Liver (tissue), 8 donors: ENCODE measurements at regions not wholly inside any gene's neighbourhood (a gene's known extent, or its start where the extent isn't known, plus 50 kb on each side); places are given as distances from the start of the nearest gene placed in this dataset.

Experiments
- DNase-seq: peaks from one replicate; pipeline ENCODE4 v3.0.0-alpha.2; 2017; ENCODE audit warnings: low spot score
- H3K27ac ChIP-seq, 2 donors: one replicate each; pipeline ENCODE4 v1.7.0; 2013; ENCODE audit warnings: inconsistent platforms in 2 of 2, low read length in 2 of 2, control low read depth in 1 of 2, low read depth in 1 of 2, mild to moderate bottlenecking in 1 of 2
- H3K27me3 ChIP-seq, 4 donors: one replicate each; pipeline versions ENCODE4 v1.6.1 to v1.7.0; 2013; ENCODE audit warnings: low read length in 3 of 4, inconsistent platforms in 1 of 4, mild to moderate bottlenecking in 1 of 4, moderate library complexity in 1 of 4; ENCODE audit not compliant: control insufficient read depth in 4 of 4, insufficient read depth in 4 of 4
- H3K36me3 ChIP-seq, 4 donors: one replicate each; pipeline versions ENCODE4 v1.6.1 to v1.7.0; 2013; ENCODE audit warnings: low read length in 3 of 4, mild to moderate bottlenecking in 3 of 4, low read depth in 1 of 4, moderate library complexity in 1 of 4; ENCODE audit not compliant: control insufficient read depth in 4 of 4, insufficient read depth in 3 of 4
- H3K4me1 ChIP-seq, 4 donors: one replicate each; pipeline versions ENCODE4 v1.6.1 to v1.7.0; 2013; ENCODE audit warnings: low read length in 3 of 4, mild to moderate bottlenecking in 3 of 4, moderate library complexity in 1 of 4; ENCODE audit not compliant: control insufficient read depth in 4 of 4, insufficient read depth in 4 of 4
- H3K4me3 ChIP-seq, 3 donors: one replicate each; pipeline versions ENCODE4 v1.6.1 to v1.7.0; 2013; ENCODE audit warnings: low read length in 3 of 3, control low read depth in 1 of 3, low read depth in 1 of 3, mild to moderate bottlenecking in 1 of 3
- H3K9ac ChIP-seq, 2 donors: one replicate each; pipeline ENCODE4 v1.7.0; 2013; ENCODE audit warnings: low read length in 2 of 2, mild to moderate bottlenecking in 2 of 2, moderate library complexity in 2 of 2, control low read depth in 1 of 2, low read depth in 1 of 2
- H3K9me3 ChIP-seq, 4 donors: one replicate each; pipeline versions ENCODE4 v1.6.1 to v1.7.0; 2013; ENCODE audit warnings: low read length in 3 of 4; ENCODE audit not compliant: control insufficient read depth in 4 of 4
- ATF3 ChIP-seq: IDR thresholded peaks from 2 replicates; pipeline ENCODE4 v1.6.1; 2016; ENCODE audit warnings: antibody characterized with exemption
- CTCF ChIP-seq: fragments of 150-350 bp; IDR thresholded peaks from 2 replicates; pipeline ENCODE4 v1.5.1; 2017; ENCODE audit warnings: improper control_type of control experiment, low read depth, low read length; ENCODE audit not compliant: missing input control
- EGR1 ChIP-seq, 2 donors: IDR thresholded peaks; 2 replicates each; pipeline ENCODE4 v1.6.1; 2016 to 2018; ENCODE audit warnings: antibody characterized with exemption in 2 of 2, low read depth in 2 of 2
- FOXA1 ChIP-seq: IDR thresholded peaks from 2 replicates; pipeline ENCODE4 v1.6.1; 2016; ENCODE audit warnings: antibody characterized with exemption
- HNF4G ChIP-seq: IDR thresholded peaks from 2 replicates; pipeline ENCODE4 v1.6.1; 2016; ENCODE audit warnings: antibody characterized with exemption
- JUND ChIP-seq, 2 donors: IDR thresholded peaks; 2 replicates each; pipeline ENCODE4 v1.6.1; 2016; ENCODE audit warnings: antibody characterized with exemption in 2 of 2
- MAX ChIP-seq: IDR thresholded peaks from 2 replicates; pipeline ENCODE4 v1.6.1; 2016; ENCODE audit warnings: antibody characterized with exemption
- NR2F2 ChIP-seq: IDR thresholded peaks from 2 replicates; pipeline ENCODE4 v1.6.1; 2016; ENCODE audit warnings: antibody characterized with exemption
- RAD21 ChIP-seq, 2 donors: IDR thresholded peaks; 2 replicates each; pipeline ENCODE4 v1.6.1; 2016; ENCODE audit warnings: antibody characterized with exemption in 2 of 2, mild to moderate bottlenecking in 2 of 2
- RXRA ChIP-seq, 2 donors: IDR thresholded peaks; 2 replicates each; pipeline ENCODE4 v1.6.1; 2017 to 2018; ENCODE audit warnings: antibody characterized with exemption in 2 of 2, mild to moderate bottlenecking in 1 of 2
- TAF1 ChIP-seq: conservative IDR thresholded peaks from 2 replicates; pipeline ENCODE4 v1.6.1; 2016; ENCODE audit warnings: antibody characterized with exemption, mild to moderate bottlenecking
- YY1 ChIP-seq: IDR thresholded peaks from 2 replicates; pipeline ENCODE4 v1.6.1; 2016; ENCODE audit warnings: antibody characterized with exemption, mild to moderate bottlenecking
- WGBS: extraction: QIAGEN DNeasy Blood & Tissue Kit; methylation state at CpG from one replicate; pipeline ENCODE4 v1.1.7; 2013; 5-methylcytosine and 5-hydroxymethylcytosine counted together
- TF ChIP-seq, protein P1 (sequence below): IDR thresholded peaks from 2 replicates; pipeline ENCODE4 v1.6.1; 2016; ENCODE audit warnings: antibody characterized with exemption
- donor health status: healthy.
- donor health status: healthy.
- donor health status: healthy.
- donor health status: healthy.
- donor health status: healthy.

DNA sequence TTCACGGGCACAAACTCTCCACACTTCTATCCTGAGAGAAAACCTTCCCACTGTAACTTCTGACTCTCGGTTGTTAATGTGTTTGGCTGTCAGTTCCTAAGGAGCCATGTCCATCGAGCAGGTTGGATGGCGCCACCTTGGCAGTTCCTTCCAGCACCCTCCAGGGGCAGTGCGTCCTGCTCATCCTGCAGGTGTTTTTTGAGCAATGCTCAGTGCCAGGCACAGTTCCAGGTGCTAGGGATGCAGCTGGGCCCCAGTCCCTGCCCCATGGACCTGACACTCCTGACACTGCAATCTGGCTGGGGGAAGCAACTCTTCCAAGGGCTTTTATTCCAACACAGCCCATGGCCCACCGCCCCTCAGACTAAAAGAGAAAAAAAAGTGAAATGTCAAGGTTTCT lies 376.4 kb downstream of the PREX1 start:
- WGBS = 80% methylated on average over 6 of the region's 6 CpGs
- no peak for DNase-seq
- peaks cover 0 to 2% (median 0%) of the 10 kb centered on the region in 4 donors for H3K27me3 ChIP-seq

GRCh38 chr20:48448666-48449600 lies 378.9 kb downstream of the PREX1 start:
- Histone ChIP-seq H3K36me3 (no peaks in the 10 kb centered on the region), H3K4me1 (no peaks in the 10 kb centered on the region), H3K27ac (no peak overlapping the region), H3K9me3 (peaks cover 3 to 8% (median 5%) of the 10 kb centered on the region in 4 donors), H3K27me3 (peaks cover 0 to 2% (median 0%) of the 10 kb centered on the region in 4 donors), H3K9ac (no peak overlapping the region), H3K4me3 (no peak overlapping the region)
- WGBS = 62% methylated on average over 10 of the region's 10 CpGs
- DNase-seq = no peak
- TF ChIP-seq RAD21 (IDR thresholded peaks at IDR 0.05) (no peak), HNF4G (no peak)

More for the DNA sequence above, 376.4 kb downstream of the PREX1 start:
- TF ChIP-seq FOXA1 (no peak), CTCF (no peak), RXRA (IDR thresholded peaks at IDR 0.05) (no peak)
- Histone ChIP-seq H3K9me3 (peaks cover 0 to 2% (median 0%) of the 10 kb centered on the region in 4 donors), H3K27ac (no peak overlapping the region), H3K9ac (no peak overlapping the region), H3K4me3 (no peak overlapping the region), H3K36me3 (no peaks in the 10 kb centered on the region), H3K4me1 (no peaks in the 10 kb centered on the region)

GRCh38 chr20:48447456-48447855 lies 380.3 kb downstream of the PREX1 start:
- peaks cover 0 to 2% (median 0%) of the 10 kb centered on the region in 4 donors for H3K27me3 ChIP-seq
- no peak for DNase-seq
- no peak for TF ChIP-seq EGR1 (IDR thresholded peaks at IDR 0.05; ENCODE audit: low read depth in 2 of 2)
- H3K27ac ChIP-seq = no peak overlapping the region
- WGBS = 79% methylated on average over 4 of the region's 4 CpGs
- H3K36me3 ChIP-seq = no peaks in the 10 kb centered on the region
- H3K4me1 ChIP-seq = no peaks in the 10 kb centered on the region
- H3K4me3 ChIP-seq = no peak overlapping the region
- H3K9ac ChIP-seq = no peak overlapping the region
- peaks cover 3 to 14% (median 6%) of the 10 kb centered on the region in 4 donors for H3K9me3 ChIP-seq

GRCh38 chr20:48445827-48446226 lies 382.0 kb downstream of the PREX1 start:
- H3K4me1 ChIP-seq = no peaks in the 10 kb centered on the region
- peaks cover 0 to 1% (median 0%) of the 10 kb centered on the region in 4 donors for H3K27me3 ChIP-seq
- H3K36me3 ChIP-seq = no peaks in the 10 kb centered on the region
- H3K9me3 ChIP-seq = peaks cover 3 to 14% (median 6%) of the 10 kb centered on the region in 4 donors
- no peak overlapping the region for H3K27ac ChIP-seq
- H3K9ac ChIP-seq = no peak overlapping the region
- H3K4me3 ChIP-seq = no peak overlapping the region
- no peak for DNase-seq
- 86% methylated on average over 6 of the region's 6 CpGs for WGBS
- TF ChIP-seq ATF3 (no peak), JUND (IDR thresholded peaks at IDR 0.05) (no peak), RAD21 (IDR thresholded peaks at IDR 0.05) (no peak), MAX (no peak), NR2F2 (no peak), CTCF (no peak), TAF1 (no peak), YY1 (no peak), HNF4G (no peak), FOXA1 (no peak)
- TF ChIP-seq, protein P1, sequence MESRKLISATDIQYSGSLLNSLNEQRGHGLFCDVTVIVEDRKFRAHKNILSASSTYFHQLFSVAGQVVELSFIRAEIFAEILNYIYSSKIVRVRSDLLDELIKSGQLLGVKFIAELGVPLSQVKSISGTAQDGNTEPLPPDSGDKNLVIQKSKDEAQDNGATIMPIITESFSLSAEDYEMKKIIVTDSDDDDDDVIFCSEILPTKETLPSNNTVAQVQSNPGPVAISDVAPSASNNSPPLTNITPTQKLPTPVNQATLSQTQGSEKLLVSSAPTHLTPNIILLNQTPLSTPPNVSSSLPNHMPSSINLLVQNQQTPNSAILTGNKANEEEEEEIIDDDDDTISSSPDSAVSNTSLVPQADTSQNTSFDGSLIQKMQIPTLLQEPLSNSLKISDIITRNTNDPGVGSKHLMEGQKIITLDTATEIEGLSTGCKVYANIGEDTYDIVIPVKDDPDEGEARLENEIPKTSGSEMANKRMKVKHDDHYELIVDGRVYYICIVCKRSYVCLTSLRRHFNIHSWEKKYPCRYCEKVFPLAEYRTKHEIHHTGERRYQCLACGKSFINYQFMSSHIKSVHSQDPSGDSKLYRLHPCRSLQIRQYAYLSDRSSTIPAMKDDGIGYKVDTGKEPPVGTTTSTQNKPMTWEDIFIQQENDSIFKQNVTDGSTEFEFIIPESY = no peak
